HepG2 (cell line): ENCODE measurements at regions not wholly inside any gene's neighbourhood (a gene's known extent, or its start where the extent isn't known, plus 50 kb on each side); places are given as distances from the start of the nearest gene placed in this dataset.

Experiments used
- ARHGAP35 ChIP-seq: sonication (generic); formaldehyde crosslinking; IDR thresholded peaks from 2 replicates; pipeline ENCODE4 v1.9.0; 2022; ENCODE audit warnings: mild to moderate bottlenecking, inconsistent platforms, moderate library complexity, missing genetic modification reagents, borderline replicate concordance
- FOXK1 ChIP-seq: sonication (generic); formaldehyde crosslinking; IDR thresholded peaks from 2 replicates; pipeline ENCODE4 v1.4.0; 2020; ENCODE audit warnings: low read depth, missing genetic modification reagents, borderline replicate concordance
- GFI1 ChIP-seq: sonication (generic); formaldehyde crosslinking; IDR thresholded peaks from 2 replicates; pipeline ENCODE4 v1.5.0; 2020; ENCODE audit warnings: missing genetic modification reagents, mild to moderate bottlenecking, borderline replicate concordance
- GLI4 ChIP-seq: sonication (generic); formaldehyde crosslinking; IDR thresholded peaks from 2 replicates; pipeline ENCODE4 v1.5.1; 2020; ENCODE audit warnings: missing genetic modification reagents, mild to moderate bottlenecking, moderate library complexity, borderline replicate concordance
- KDM4B ChIP-seq: sonication (generic); formaldehyde crosslinking; IDR thresholded peaks from 2 replicates; pipeline ENCODE4 v1.4.0; 2020; ENCODE audit warnings: missing genetic modification reagents
- LCORL ChIP-seq, 2 experiments: fragments of 450-650 bp in 1 of 2; sonication (generic) in 1 of 2; formaldehyde crosslinking in 1 of 2; IDR thresholded peaks; 2 replicates each; pipeline versions ENCODE4 v1.5.0 to v1.6.1; 2017 to 2020; ENCODE audit warnings: antibody characterized with exemption in 1 of 2, missing genetic modification reagents in 1 of 2
- NR2C2 ChIP-seq: sonication (generic); formaldehyde crosslinking; IDR thresholded peaks from 2 replicates; pipeline ENCODE4 v1.4.0; 2020; ENCODE audit warnings: missing genetic modification reagents, mild to moderate bottlenecking, moderate library complexity, borderline replicate concordance
- NR2F6 ChIP-seq, 2 experiments: IDR thresholded peaks; 2 replicates each; pipeline ENCODE4 v1.6.1; 2016; ENCODE audit warnings: antibody characterized with exemption in 1 of 2, mild to moderate bottlenecking in 1 of 2
- SIX1 ChIP-seq: sonication (generic); formaldehyde crosslinking; IDR thresholded peaks from 2 replicates; pipeline ENCODE4 v1.4.0; 2020; ENCODE audit warnings: missing genetic modification reagents, borderline replicate concordance
- ZC3H4 ChIP-seq: sonication (generic); formaldehyde crosslinking; IDR thresholded peaks from 2 replicates; pipeline ENCODE4 v1.4.0; 2020; ENCODE audit warnings: missing genetic modification reagents, borderline replicate concordance
- ZFP37 ChIP-seq: sonication (generic); formaldehyde crosslinking; IDR thresholded peaks from 2 replicates; pipeline ENCODE4 v1.4.0; 2020; ENCODE audit warnings: missing genetic modification reagents, borderline replicate concordance
- ZFY ChIP-seq: sonication (generic); formaldehyde crosslinking; IDR thresholded peaks from 2 replicates; pipeline ENCODE4 v1.4.0; 2020; ENCODE audit warnings: missing genetic modification reagents
- ZKSCAN1 ChIP-seq: fragments of 150-350 bp; IDR thresholded peaks from 2 replicates; pipeline ENCODE4 v1.6.1; 2014; ENCODE audit warnings: low read length
- ZKSCAN8 ChIP-seq: IDR thresholded peaks from 2 replicates; pipeline ENCODE4 v1.6.1; 2016; ENCODE audit warnings: borderline replicate concordance, missing genetic modification reagents, missing compliant biosample characterization
- ZMYM4 ChIP-seq: sonication (generic); formaldehyde crosslinking; IDR thresholded peaks from 2 replicates; pipeline ENCODE4 v1.8.1; 2023; ENCODE audit warnings: mild to moderate bottlenecking, missing genetic modification reagents
- ZNF343 ChIP-seq: sonication (generic); formaldehyde crosslinking; IDR thresholded peaks from 2 replicates; pipeline ENCODE4 v1.4.0; 2020; ENCODE audit warnings: mild to moderate bottlenecking, missing genetic modification reagents
- ZNF354B ChIP-seq: sonication (generic); formaldehyde crosslinking; IDR thresholded peaks from 2 replicates; pipeline ENCODE4 v1.8.0; 2022; ENCODE audit warnings: mild to moderate bottlenecking, missing genetic modification reagents
- ZNF556 ChIP-seq: sonication (generic); formaldehyde crosslinking; IDR thresholded peaks from 2 replicates; pipeline ENCODE4 v1.4.0; 2020; ENCODE audit warnings: mild to moderate bottlenecking, missing genetic modification reagents, borderline replicate concordance
- ZSCAN31 ChIP-seq: sonication (generic); formaldehyde crosslinking; IDR thresholded peaks from 2 replicates; pipeline ENCODE4 v1.5.0; 2020; ENCODE audit warnings: low read depth, mild to moderate bottlenecking, missing genetic modification reagents
- TF ChIP-seq, protein P1 (sequence below): IDR thresholded peaks from 2 replicates; pipeline ENCODE4 v1.6.1; 2016; ENCODE audit warnings: control low read depth
- TF ChIP-seq, protein P2 (sequence below): sonication (generic); formaldehyde crosslinking; IDR thresholded peaks from 2 replicates; pipeline ENCODE4 v1.4.0; 2020; ENCODE audit warnings: missing genetic modification reagents, borderline replicate concordance
- TF ChIP-seq, protein P3 (sequence below): sonication (generic); formaldehyde crosslinking; IDR thresholded peaks from 2 replicates; pipeline ENCODE4 v1.4.0; 2020; ENCODE audit warnings: low read depth, missing genetic modification reagents

DNA sequence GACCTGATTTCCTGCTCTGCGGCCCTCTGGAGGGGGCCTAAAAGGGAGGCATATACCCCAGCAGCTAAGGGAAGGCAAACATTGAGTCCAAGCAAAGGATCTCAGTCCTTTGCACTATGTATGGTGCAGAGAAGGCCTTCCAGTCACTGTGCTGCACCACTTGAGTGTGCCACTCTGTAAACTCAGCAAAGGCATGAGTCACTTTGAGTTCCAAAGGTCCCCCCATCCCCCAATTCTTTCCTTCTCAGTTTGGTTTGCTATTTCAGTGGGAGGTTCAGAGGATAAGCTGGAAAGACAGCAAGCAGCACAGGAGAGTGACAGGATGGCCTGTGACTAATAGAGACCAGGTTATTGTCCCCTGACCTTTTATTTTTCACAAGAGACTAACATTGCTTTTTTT is 131.3 kb downstream of the FHDC1 start (continued):
- no peak for TF ChIP-seq ZNF556
- no peak for TF ChIP-seq ZKSCAN1
- TF ChIP-seq ARHGAP35 (CRISPR knock-in tag) = no peak
- no peak for TF ChIP-seq ZNF354B (CRISPR knock-in tag)
- TF ChIP-seq NR2C2 (CRISPR knock-in tag) = no peak
- TF ChIP-seq LCORL (IDR thresholded peaks at IDR 0.05) = no peak
- TF ChIP-seq LCORL (CRISPR knock-in tag; IDR thresholded peaks at IDR 0.05) = peak; percentile 57; the same call in 1 of the 2 replicates
- no peak for TF ChIP-seq ZSCAN31 (CRISPR knock-in tag)
- no peak for TF ChIP-seq ZNF343
- TF ChIP-seq FOXK1 (CRISPR knock-in tag) = no peak
- TF ChIP-seq GLI4 (CRISPR knock-in tag) = no peak
- peak; percentile 42; the same call in 1 of the 2 replicates for TF ChIP-seq ZKSCAN8
- 0 out of 2 replicates have a peak, but pooled peaks have one; percentile 24 for TF ChIP-seq ZMYM4 (CRISPR knock-in tag)
- TF ChIP-seq ZFP37 = no peak
- peak; percentile 33; the same call in 1 of the 2 replicates for TF ChIP-seq GFI1 (CRISPR knock-in tag)
- TF ChIP-seq, protein P1, sequence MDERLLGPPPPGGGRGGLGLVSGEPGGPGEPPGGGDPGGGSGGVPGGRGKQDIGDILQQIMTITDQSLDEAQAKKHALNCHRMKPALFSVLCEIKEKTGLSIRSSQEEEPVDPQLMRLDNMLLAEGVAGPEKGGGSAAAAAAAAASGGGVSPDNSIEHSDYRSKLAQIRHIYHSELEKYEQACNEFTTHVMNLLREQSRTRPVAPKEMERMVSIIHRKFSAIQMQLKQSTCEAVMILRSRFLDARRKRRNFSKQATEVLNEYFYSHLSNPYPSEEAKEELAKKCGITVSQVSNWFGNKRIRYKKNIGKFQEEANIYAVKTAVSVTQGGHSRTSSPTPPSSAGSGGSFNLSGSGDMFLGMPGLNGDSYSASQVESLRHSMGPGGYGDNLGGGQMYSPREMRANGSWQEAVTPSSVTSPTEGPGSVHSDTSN (CRISPR knock-in tag) = no peak
- no peak for TF ChIP-seq ZC3H4 (CRISPR knock-in tag)
- peak; percentile 38; the same call in 1 of the 2 replicates for TF ChIP-seq ZFY (CRISPR knock-in tag)
- no peak for TF ChIP-seq KDM4B
- 0 out of 2 replicates have a peak, but pooled peaks have one; percentile 41 for TF ChIP-seq SIX1 (CRISPR knock-in tag)
- TF ChIP-seq, protein P2, sequence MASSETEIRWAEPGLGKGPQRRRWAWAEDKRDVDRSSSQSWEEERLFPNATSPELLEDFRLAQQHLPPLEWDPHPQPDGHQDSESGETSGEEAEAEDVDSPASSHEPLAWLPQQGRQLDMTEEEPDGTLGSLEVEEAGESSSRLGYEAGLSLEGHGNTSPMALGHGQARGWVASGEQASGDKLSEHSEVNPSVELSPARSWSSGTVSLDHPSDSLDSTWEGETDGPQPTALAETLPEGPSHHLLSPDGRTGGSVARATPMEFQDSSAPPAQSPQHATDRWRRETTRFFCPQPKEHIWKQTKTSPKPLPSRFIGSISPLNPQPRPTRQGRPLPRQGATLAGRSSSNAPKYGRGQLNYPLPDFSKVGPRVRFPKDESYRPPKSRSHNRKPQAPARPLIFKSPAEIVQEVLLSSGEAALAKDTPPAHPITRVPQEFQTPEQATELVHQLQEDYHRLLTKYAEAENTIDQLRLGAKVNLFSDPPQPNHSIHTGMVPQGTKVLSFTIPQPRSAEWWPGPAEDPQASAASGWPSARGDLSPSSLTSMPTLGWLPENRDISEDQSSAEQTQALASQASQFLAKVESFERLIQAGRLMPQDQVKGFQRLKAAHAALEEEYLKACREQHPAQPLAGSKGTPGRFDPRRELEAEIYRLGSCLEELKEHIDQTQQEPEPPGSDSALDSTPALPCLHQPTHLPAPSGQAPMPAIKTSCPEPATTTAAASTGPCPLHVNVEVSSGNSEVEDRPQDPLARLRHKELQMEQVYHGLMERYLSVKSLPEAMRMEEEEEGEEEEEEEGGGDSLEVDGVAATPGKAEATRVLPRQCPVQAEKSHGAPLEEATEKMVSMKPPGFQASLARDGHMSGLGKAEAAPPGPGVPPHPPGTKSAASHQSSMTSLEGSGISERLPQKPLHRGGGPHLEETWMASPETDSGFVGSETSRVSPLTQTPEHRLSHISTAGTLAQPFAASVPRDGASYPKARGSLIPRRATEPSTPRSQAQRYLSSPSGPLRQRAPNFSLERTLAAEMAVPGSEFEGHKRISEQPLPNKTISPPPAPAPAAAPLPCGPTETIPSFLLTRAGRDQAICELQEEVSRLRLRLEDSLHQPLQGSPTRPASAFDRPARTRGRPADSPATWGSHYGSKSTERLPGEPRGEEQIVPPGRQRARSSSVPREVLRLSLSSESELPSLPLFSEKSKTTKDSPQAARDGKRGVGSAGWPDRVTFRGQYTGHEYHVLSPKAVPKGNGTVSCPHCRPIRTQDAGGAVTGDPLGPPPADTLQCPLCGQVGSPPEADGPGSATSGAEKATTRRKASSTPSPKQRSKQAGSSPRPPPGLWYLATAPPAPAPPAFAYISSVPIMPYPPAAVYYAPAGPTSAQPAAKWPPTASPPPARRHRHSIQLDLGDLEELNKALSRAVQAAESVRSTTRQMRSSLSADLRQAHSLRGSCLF (CRISPR knock-in tag) = no peak
- TF ChIP-seq, protein P3, sequence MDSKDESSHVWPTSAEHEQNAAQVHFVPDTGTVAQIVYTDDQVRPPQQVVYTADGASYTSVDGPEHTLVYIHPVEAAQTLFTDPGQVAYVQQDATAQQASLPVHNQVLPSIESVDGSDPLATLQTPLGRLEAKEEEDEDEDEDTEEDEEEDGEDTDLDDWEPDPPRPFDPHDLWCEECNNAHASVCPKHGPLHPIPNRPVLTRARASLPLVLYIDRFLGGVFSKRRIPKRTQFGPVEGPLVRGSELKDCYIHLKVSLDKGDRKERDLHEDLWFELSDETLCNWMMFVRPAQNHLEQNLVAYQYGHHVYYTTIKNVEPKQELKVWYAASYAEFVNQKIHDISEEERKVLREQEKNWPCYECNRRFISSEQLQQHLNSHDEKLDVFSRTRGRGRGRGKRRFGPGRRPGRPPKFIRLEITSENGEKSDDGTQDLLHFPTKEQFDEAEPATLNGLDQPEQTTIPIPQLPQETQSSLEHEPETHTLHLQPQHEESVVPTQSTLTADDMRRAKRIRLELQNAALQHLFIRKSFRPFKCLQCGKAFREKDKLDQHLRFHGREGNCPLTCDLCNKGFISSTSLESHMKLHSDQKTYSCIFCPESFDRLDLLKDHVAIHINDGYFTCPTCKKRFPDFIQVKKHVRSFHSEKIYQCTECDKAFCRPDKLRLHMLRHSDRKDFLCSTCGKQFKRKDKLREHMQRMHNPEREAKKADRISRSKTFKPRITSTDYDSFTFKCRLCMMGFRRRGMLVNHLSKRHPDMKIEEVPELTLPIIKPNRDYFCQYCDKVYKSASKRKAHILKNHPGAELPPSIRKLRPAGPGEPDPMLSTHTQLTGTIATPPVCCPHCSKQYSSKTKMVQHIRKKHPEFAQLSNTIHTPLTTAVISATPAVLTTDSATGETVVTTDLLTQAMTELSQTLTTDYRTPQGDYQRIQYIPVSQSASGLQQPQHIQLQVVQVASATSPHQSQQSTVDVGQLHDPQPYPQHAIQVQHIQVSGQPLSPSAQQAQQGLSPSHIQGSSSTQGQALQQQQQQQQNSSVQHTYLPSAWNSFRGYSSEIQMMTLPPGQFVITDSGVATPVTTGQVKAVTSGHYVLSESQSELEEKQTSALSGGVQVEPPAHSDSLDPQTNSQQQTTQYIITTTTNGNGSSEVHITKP (CRISPR knock-in tag) = no peak
- TF ChIP-seq NR2F6 (IDR thresholded peaks at IDR 0.05) = no peak
- TF ChIP-seq NR2F6 (CRISPR knock-in tag; IDR thresholded peaks at IDR 0.05) = no peak
